GM12864 (cell line): ENCODE measurements at regions not wholly inside any gene's neighbourhood (a gene's known extent, or its start where the extent isn't known, plus 50 kb on each side); places are given as distances from the start of the nearest gene placed in this dataset.

Experiments
- DNase-seq: peaks from one replicate; pipeline ENCODE4 v3.0.0-alpha.2; 2011; ENCODE audit warnings: low read depth
- H3K4me3 ChIP-seq: 2 replicates; pipeline ENCODE4 v1.5.1; 2011; ENCODE audit warnings: mild to moderate bottlenecking, low read depth, low read length, control low read depth
- TF ChIP-seq, protein P1 (sequence below): IDR thresholded peaks from 2 replicates; pipeline ENCODE4 v1.5.1; 2011; ENCODE audit warnings: low read depth, mild to moderate bottlenecking, moderate library complexity, low read length, control low read depth, inconsistent platforms; ENCODE audit errors: missing control alignments

DNA sequence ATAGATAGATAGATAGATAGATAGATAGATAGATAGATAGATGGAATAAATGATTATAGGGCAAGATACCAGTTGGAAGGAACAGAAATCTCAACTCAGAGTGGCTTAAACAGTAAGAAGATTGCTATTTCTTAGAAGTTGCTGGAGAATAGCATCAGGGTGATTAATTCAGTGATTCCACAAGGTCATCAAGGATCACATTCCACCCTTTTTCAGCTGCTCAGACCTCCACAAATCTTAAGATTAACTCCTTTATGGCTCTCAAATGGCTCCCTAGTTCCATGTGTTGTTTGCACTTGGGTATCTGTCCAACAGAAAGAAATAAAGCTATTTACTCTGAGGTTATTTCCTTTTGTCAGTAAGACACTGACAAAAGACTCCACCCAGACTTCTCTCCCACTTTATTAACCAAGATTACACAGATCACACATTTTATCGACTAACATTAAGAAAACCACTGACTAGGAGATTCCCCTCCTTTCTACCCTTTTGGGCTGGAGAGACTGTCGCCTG is 68.3 kb upstream of the KIF16B start:
- DNase-seq: no peak
- no peak overlapping the region for H3K4me3 ChIP-seq
- TF ChIP-seq, protein P1, sequence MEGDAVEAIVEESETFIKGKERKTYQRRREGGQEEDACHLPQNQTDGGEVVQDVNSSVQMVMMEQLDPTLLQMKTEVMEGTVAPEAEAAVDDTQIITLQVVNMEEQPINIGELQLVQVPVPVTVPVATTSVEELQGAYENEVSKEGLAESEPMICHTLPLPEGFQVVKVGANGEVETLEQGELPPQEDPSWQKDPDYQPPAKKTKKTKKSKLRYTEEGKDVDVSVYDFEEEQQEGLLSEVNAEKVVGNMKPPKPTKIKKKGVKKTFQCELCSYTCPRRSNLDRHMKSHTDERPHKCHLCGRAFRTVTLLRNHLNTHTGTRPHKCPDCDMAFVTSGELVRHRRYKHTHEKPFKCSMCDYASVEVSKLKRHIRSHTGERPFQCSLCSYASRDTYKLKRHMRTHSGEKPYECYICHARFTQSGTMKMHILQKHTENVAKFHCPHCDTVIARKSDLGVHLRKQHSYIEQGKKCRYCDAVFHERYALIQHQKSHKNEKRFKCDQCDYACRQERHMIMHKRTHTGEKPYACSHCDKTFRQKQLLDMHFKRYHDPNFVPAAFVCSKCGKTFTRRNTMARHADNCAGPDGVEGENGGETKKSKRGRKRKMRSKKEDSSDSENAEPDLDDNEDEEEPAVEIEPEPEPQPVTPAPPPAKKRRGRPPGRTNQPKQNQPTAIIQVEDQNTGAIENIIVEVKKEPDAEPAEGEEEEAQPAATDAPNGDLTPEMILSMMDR: no peak

DNA sequence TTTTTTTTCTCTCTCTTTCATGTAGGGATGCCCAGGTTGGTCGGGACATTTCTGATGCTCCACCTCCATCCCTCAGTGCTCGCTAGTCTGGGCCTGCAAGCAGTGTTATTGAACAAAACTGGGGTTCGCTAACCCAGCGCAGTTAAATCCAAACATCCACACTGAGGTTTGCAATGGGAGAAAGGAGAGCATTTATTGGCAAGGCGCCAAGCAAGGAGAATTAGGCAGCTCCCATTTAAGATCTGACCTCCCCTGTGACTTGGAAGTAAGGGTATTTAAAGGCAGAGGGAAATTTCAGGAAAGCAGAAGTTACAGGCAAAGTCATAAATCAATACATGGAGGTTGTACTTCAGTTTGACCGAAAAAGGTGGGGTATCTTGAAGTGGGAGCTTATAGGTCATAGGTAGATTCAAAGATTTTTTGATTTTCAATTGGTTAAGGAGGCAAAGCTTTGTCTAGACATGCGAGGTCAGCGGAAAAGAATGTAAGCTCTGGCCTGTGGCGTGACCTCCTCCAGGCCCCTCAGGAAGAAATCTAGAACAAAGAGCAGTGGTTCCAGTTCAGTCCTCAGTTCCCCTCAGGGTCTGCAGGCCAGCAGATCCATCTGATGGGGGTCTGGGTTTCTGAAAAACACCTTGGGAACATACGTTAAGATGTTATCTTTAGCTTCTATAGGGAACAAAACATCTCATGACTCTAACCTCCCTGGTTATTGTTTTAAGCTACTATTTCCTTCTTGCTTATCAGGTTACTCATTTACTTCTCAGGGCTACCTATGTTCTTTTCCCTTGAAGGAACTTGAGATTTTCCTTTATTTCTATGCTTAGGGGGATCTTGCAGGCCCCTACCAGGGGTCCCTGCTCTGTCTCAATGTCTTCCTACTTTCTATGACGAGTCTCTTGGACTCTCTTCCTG is 66.0 kb upstream of the KIF16B start:
- DNase-seq: no peak
- H3K4me3 ChIP-seq: no peak overlapping the region
- TF ChIP-seq, protein P1: no peak

DNA sequence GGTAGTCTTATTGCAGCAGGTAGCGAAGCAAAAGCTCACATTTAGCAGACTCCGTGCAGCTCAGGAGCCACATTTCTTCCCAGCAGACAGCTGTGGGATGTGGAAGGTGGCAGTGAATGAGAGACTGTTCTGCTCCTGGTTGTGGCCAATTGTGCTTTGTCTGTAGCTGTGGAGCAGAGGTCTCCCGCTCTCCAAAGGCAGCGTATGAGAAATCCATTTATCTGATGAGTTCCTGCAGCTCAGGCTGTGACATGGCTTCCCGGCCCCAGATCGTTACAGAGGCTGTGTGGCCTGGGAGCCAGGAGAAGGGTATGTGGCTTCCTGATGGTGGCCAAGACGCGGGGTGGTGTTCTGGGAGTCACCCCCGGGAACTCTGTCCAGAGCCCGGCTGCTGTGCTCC is 64.5 kb upstream of the KIF16B start:
- TF ChIP-seq, protein P1: no peak
- no peak for DNase-seq
- H3K4me3 ChIP-seq: no peak overlapping the region

DNA sequence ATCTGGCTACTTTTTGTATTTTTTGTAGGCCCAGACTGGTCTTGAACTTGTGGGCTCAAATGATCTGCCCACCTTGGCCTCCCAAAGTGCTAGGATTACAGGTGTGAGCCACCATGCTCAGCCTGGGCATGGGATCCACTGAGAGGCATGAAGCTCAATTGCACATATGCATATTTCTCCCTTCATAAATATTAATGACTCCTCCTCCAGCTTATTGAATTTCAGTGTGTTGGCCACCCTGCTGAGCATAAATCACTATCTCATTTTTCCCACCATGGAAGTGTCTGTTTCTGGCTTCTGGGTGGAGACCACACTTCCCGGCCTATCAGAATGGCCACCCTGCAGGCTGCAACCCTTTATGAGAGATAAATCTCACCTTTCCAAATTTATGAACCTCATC is 53.6 kb upstream of the KIF16B start:
- H3K4me3 ChIP-seq: no peak overlapping the region
- no peak for DNase-seq
- TF ChIP-seq, protein P1: no peak

DNA sequence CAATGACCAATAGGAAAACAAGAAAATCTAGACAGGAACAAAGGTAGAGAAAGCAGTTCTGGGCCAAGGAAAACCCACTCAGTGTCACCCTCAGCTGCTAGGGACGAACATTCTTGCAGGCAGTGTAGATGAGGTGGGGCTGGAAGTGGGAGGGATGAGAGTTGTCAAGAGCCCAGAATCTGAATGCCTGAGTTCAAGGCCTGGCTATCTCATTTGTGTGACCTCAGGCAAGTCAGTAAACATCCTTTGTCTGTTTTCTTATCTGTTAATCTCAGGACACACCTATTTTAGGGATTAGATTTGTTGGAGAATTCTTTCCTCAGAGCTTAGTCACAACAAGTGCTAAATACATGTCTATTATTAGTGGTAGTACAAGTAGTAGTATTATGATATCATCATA is 50.9 kb upstream of the KIF16B start:
- no peak overlapping the region for H3K4me3 ChIP-seq
- TF ChIP-seq, protein P1: no peak
- no peak for DNase-seq
